Body of pancreas (tissue), 4 donors: ENCODE measurements at regions not wholly inside any gene's neighbourhood (a gene's known extent, or its start where the extent isn't known, plus 50 kb on each side); places are given as distances from the start of the nearest gene placed in this dataset.

Experiments used
- POLR2A ChIP-seq, 3 donors: fragments of 450-650 bp; IDR thresholded peaks; one replicate each; pipeline ENCODE4 v1.6.1; 2016; ENCODE audit warnings: antibody characterized with exemption in 3 of 3, mild to moderate bottlenecking in 2 of 3
- TF ChIP-seq, protein P1 (sequence below), 7 experiments: fragments of 450-650 bp in 4 of 7; fragments of 200-600 bp in 3 of 7; sonication (generic) in 3 of 7; IDR thresholded peaks; one replicate each; pipeline ENCODE4 v1.5.1; 2016 to 2019; ENCODE audit warnings: antibody characterized with exemption in 7 of 7

DNA sequence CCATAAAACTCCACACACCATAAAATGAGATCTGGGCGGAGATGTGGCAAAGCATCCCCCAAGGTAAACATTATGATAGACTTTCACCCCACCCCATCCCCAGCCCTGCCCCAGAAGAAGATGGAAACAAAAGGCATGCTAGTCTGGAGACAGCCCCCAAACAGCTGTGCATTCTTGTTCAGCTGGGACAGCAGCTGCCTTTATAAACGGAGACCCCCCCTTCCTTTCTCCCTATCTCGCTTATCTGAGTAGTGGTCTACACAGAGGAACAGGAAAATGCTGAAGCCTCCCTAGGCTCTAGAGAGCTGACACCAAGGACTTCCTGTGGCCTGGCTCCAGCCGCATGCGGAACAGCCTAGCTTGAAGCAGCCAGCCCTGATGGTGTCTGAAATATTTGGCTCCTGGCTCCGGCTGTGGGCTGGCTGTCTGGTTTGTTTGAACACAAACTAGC, 190.3 kb upstream of the ANKFN1 start:
- TF ChIP-seq, protein P1, sequence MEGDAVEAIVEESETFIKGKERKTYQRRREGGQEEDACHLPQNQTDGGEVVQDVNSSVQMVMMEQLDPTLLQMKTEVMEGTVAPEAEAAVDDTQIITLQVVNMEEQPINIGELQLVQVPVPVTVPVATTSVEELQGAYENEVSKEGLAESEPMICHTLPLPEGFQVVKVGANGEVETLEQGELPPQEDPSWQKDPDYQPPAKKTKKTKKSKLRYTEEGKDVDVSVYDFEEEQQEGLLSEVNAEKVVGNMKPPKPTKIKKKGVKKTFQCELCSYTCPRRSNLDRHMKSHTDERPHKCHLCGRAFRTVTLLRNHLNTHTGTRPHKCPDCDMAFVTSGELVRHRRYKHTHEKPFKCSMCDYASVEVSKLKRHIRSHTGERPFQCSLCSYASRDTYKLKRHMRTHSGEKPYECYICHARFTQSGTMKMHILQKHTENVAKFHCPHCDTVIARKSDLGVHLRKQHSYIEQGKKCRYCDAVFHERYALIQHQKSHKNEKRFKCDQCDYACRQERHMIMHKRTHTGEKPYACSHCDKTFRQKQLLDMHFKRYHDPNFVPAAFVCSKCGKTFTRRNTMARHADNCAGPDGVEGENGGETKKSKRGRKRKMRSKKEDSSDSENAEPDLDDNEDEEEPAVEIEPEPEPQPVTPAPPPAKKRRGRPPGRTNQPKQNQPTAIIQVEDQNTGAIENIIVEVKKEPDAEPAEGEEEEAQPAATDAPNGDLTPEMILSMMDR (IDR thresholded peaks at IDR 0.05), result no peak
- no peak for TF ChIP-seq POLR2A (IDR thresholded peaks at IDR 0.05)
